Esophagus squamous epithelium (tissue), 4 donors: ENCODE measurements at regions not wholly inside any gene's neighbourhood (a gene's known extent, or its start where the extent isn't known, plus 50 kb on each side); places are given as distances from the start of the nearest gene placed in this dataset.

Experiments
- POLR2A ChIP-seq, 4 donors: fragments of 450-650 bp; IDR thresholded peaks; one replicate each; pipeline ENCODE4 v1.6.1; 2017; ENCODE audit warnings: antibody characterized with exemption in 4 of 4, mild to moderate bottlenecking in 4 of 4, moderate library complexity in 3 of 4
- TF ChIP-seq, protein P1 (sequence below), 6 experiments: fragments of 450-650 bp in 4 of 6; fragments of 200-600 bp in 2 of 6; sonication (generic) in 2 of 6; IDR thresholded peaks; one replicate each; pipeline ENCODE4 v1.5.1; 2016 to 2019; ENCODE audit warnings: antibody characterized with exemption in 6 of 6, mild to moderate bottlenecking in 4 of 6, moderate library complexity in 4 of 6

DNA sequence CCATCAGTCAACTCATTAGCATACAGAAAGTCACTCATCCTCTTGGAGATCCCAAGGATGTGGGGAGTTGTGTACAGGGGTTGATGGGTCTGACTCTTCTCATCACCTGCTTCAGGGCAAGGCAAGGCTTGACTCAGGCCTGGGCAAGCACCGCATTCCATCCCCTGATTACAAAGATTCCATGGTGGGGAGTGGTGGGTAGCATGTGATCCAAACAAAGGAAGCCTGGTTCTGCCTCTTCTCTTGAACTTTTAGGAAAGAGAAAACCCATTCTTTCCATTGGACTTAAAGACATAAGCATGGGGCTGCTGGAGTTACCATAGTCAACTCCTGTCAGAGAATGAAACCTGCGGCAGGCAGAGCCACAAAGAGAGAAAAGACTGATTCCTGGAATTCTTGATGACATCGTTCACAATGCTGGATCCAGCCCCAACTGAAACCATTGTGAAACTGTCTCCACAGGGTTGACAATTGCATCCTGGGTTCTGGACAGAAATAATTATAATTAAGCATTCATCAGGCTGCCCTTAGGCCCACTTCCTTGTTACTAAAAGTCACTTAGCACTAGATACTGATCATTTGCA, 235.8 kb upstream of the KCNG1 start:
- TF ChIP-seq, protein P1, sequence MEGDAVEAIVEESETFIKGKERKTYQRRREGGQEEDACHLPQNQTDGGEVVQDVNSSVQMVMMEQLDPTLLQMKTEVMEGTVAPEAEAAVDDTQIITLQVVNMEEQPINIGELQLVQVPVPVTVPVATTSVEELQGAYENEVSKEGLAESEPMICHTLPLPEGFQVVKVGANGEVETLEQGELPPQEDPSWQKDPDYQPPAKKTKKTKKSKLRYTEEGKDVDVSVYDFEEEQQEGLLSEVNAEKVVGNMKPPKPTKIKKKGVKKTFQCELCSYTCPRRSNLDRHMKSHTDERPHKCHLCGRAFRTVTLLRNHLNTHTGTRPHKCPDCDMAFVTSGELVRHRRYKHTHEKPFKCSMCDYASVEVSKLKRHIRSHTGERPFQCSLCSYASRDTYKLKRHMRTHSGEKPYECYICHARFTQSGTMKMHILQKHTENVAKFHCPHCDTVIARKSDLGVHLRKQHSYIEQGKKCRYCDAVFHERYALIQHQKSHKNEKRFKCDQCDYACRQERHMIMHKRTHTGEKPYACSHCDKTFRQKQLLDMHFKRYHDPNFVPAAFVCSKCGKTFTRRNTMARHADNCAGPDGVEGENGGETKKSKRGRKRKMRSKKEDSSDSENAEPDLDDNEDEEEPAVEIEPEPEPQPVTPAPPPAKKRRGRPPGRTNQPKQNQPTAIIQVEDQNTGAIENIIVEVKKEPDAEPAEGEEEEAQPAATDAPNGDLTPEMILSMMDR (IDR thresholded peaks at IDR 0.05) = no peak
- TF ChIP-seq POLR2A (IDR thresholded peaks at IDR 0.05) = no peak
